HTR-8/SVneo (cell line): ENCODE measurements at regions not wholly inside any gene's neighbourhood (a gene's known extent, or its start where the extent isn't known, plus 50 kb on each side); places are given as distances from the start of the nearest gene placed in this dataset.
A peak's percentile ranks its signal among the peaks of the same experiment; 100 is the strongest.
"Not testable (repeated sequence)": the region's sequence is repeated elsewhere in the genome, so short reads cannot be mapped to it uniquely, and the experiment has no call there.

Source experiments
- DNase-seq: peaks from one replicate; pipeline ENCODE4 v3.0.0; 2011; ENCODE audit warnings: low spot score, mixed read lengths; ENCODE audit not compliant: insufficient read length
- FAIRE-seq: peaks from 2 replicates; lab custom pipeline; 2011; peaks lifted over from hg19 to GRCh38; lab: Jason Lieb, UNC

DNA sequence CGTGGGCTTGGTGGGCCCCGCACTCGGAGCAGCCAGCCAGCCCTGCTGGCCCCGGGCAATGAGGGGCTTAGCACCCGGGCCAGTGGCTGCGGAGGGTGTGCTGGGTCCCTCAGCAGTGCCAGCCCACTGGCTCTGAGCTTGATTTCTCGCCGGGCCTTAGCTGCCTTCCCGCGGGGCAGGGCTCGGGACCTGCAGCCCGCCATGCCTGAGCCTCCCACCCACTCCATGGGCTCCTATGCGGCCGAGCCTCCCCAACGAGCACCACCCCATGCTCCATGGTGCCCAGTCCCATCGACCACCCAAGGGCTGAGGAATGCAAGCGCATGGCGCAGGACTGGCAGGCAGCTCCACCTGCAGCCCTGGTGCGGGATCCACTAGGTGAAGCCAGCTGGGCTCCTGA, 686.9 kb downstream of the JRKL start:
- DNase-seq, FAIRE-seq: not testable (repeated sequence)

DNA sequence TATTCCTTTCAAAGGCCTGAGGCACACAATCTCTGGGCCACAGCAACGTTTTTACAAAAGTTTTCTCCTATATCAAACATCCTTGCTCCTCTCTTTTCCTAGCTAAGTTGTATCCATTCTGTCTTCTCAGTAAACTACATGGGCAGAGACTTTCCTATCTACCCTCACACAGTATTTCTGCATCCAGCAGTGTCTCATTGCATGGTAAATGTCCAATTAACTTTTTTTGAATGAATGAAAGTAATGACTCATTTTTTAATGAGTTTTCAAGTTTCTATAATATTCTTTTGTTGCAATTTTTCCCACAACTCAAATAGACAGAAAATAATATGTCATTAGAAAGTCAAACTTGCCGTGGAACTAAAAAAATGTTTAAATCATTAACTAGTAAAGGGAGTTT, 688.6 kb downstream of the JRKL start:
- DNase-seq (no peak), FAIRE-seq (no peak)

DNA sequence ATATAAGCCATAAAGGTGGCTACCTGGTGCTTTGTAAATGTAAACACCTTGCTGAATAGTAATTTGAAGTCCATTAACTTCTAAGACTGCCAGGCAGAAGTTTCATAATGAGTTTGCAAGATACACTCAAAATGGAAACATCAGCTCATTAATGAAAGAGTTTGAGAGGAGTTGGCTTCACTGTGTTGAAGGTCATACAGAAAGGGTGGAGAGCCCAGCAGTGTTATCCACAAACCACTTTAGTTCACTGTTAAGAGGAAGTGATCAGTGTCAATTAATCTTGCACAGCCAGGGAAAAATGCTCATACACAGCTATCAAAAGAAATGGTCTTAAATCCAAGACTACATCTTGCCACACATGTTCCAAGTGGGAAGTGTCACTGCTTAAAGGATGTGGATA, 689.4 kb downstream of the JRKL start:
- no peak for FAIRE-seq
- DNase-seq, result no peak

DNA sequence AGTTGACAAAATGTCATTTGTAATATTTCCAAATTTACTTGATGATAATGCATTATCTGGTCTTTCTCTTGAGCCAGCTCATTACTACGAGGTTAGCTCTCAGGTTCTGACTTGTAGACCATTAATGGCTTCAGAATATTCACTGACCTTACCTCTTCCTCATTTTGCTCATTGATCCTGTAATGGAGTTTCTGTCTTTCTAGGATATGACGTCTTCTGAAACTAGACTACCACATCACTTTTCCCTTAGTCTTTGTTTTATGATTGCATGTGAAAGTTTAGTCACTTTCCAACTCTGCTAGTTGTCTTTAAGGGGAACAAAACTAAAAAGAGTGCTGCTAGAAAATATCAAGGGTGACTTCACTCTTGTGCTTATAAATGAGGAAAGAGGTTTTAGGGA, 697.6 kb downstream of the JRKL start:
- no peak for DNase-seq
- FAIRE-seq, result no peak

DNA sequence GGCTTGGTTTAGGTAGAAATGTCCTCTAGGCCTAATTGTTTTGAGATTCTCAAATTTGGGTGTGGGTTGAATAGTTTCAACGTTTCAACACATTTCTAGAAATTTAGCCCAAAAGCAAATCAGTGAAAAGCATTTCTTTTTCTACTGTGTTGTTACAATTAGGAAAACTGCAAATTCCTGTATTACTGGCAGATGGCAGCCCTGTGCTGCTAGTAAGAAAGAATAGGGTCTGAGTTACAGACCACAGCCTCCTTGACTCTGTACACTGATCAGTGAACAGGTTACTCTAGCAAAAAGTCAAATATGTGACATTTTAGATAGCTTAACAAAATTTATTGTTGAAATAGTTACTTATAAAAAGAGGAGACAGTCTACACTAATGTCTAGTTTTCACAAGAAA, 703.0 kb downstream of the JRKL start:
- FAIRE-seq, result no peak
- DNase-seq, result no peak

DNA sequence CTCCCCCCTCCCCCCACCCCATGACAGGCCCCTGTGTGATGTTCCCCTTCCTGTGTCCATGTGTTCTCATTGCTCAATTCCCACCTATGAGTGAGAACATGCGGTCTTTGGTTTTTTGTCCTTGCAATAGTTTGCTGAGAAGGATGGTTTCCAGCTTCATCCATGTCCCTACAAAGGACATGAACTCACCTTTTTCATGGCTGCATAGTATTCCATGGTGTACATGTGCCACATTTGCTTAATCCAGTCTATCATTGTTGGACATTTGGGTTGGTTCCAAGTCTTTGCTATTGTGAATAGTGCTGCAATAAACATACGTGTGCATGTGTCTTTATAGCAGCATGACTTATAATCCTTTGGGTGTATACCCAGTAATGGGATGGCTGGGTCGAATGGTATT, 712.4 kb downstream of the JRKL start:
- not testable (repeated sequence) for FAIRE-seq, DNase-seq

DNA sequence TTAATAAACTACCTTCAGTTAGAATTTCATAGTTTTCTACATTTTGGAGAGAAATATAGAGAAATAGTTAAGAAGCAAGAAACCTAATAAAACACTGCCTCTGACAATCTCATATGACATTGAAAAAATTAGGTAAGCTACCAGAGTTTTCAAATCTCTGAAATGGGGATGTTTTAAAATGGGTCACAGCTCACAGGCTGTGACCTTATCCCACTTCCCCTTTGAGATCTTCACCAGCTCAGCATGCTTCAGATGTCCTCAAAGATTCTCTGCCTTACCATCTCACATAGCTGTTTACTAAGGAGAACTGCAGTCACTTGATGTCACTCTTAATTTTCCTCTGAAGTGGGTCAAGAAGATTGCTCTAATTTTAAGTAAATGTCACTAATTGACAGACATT, 717.8 kb downstream of the JRKL start:
- DNase-seq, result no peak
- no peak for FAIRE-seq

DNA sequence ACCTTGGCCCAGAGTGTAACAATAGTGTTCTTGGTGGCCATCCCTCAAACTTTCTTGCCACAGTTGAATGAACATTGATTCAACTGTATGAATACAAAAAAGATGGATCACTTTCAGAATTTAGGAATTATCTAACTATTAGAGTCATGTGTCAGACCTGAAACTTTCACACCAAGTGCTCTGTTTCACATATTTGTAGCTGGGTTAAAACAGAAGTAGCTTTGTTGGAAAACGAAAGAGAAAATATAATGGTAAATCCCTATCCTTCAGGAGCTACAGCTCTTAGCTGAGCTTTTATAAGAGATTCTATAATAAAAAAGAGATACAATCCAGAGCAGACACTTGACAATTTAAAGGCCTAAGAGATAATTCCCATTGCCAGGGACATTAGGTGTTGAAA, 719.3 kb downstream of the JRKL start:
- DNase-seq, result no peak
- FAIRE-seq, result no peak

DNA sequence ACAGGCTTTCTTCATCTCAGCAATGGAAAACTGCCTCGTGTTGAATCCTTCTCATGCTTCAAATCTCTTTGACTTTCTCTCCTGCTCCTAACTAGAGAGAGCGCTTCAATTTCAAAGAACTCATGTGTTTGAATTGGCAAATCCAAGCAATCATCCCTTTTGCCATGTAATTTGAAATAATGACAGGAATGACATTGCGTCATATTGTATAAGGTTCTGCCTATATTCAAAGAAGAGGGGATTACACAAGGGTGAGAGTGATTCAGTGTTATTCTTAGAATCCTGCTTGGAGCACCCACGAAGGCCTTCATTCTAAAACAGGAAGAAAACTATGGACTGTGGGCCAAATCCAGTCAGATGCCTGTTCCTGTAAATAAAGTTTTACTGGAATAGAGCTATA, 720.6 kb downstream of the JRKL start:
- no peak for DNase-seq
- FAIRE-seq, result no peak

DNA sequence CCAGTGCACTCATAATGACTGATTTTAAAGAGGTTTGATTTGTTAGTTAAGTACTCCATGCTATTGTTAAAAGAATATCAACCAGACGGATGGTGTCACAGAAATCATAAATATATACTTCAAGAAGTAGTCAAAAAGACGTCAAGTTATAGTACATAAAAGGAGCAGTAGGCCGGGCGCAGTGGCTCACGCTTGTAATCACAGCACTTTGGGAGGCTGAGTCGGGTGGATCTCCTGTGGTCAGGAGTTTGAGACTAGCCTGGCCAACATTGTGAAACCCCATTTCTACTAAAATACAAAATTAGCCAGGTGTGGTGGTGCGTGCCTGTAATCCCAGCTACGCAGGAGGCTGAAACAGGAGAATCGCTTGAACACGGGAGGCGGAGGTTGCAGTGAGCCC, 721.7 kb downstream of the JRKL start:
- DNase-seq (no peak), FAIRE-seq (no peak)

DNA sequence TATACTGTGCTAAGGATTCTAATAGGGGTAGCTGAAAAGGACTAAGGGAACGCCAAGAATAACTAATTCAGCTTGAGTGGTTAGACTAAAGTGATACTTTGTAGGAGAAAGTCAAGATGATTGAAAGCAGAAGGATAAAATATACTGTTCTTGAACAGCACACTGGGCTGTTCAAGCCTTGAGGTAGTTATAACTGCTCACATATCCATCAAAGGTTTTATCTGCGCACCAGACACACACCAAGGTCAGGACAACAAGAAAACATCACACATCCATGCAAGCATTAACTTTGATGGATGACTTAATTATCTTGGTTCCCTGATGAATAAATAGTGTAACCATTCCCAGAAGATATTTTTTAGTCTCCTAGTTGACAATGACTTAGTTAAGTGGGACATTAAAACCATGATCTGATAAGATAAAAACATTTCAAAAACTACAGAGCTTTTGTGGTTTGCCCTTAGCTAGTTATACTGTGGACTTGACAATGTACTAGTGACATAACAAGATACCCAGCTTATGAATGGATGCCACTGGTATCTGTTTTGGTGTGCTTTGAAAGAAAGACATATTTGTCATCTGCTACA, 728.9 kb downstream of the JRKL start:
- FAIRE-seq (peak; percentile 13), DNase-seq (no peak)

DNA sequence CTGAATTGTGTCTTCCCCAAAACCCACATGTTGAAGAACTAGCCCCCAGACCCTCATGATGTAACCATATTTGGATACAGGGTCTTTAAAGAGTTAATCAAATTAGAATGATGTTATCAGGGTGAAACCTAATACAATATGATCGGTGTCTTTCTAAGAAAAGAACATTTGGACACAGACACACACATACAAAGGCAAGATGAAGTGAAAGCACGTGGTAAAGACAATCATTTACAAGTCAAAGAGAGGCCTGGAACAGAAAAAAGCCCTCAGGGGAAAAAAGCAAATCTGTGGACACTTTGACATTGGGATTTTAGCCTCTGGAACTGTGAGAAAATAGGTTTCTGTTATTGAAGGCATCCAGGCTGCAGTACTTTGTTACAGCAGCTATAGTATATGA, 733.4 kb downstream of the JRKL start:
- FAIRE-seq (no peak), DNase-seq (no peak)

DNA sequence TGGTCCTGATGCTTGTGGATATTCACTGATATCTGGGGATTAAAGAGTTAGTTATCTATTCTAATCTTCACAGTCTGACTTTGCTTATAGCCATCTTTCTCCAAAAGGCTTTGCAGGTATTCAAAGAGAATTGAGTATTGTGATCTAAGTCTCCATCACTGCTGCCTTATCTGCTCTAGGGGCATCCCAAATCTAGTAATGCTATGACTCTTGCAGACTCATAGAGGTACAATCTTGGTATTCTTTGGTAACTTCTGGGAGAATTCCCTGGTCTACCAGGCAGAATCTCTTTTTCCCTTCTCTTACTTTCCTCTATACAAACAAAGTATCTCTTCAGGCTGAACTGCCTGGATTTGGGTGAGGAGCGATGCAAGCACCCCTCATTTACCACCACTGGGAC, 746.3 kb downstream of the JRKL start:
- FAIRE-seq, result no peak
- DNase-seq, result no peak

DNA sequence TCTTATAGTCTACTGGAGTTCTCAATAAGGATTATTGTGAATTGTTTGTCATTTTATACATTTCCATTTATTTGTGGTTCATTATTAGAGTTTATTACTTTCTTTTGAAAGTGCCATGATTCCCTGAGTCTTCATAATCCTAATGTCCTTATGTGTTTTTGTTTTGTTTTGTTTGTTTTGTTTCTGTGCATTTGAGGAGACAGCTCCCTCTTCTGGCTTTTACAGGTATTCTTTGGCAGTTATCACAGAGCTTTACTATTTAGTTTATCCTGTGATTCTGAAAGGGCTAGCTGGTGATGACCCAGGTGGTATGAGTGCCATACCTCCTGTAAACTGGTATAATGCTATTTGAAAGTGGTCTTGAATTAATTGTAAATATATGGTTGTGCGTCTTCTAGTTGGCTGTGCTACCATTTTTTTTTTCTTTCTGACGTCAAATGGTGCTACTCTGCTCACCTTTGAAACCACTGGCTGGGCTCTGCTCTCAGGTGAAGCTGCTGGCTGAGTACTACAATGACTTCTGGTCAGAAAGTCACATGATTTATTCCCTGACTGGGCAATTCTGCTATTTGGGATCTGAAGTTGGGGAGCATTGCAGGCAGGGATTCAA, 751.2 kb downstream of the JRKL start:
- DNase-seq, result peak; percentile 6
- no peak for FAIRE-seq

DNA sequence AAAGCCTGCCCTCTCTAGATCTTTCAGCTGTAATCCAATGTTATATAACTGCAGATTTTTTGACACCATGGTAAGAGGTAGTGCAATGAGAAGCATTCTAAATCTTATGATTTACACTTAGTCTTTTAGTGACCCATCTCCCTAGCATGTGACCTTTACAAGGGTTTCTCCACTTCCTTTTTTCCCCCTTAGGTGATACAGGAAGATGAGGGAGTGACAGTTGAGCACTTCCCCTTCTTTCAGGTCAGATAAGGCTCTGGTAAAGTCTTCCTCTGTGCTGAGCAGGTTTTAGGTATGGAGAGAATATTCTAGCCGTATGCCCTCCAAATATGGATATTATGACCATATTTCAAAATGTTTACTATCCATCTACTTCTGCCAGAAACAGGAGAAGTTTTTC, 753.6 kb downstream of the JRKL start:
- DNase-seq, result no peak
- no peak for FAIRE-seq

DNA sequence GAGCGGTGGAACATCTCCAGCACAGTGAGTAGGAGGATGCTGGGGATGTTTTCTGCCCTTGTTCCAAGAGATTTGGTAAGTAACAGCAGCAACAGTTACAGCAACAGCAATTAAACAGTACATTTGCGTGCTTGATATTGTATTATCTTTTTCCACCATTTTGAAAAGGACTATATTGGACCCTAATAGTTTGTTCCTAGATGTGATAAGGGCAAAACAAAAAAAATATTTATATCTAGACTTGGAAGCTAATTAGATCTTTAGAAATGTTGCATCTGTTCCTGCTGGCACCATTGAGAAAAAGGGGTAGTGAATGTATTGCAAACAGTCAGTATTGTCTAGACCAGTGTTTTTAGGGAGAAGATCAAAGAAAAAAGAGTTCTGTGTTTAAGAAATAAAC, 759.9 kb downstream of the JRKL start:
- FAIRE-seq (no peak), DNase-seq (no peak)

DNA sequence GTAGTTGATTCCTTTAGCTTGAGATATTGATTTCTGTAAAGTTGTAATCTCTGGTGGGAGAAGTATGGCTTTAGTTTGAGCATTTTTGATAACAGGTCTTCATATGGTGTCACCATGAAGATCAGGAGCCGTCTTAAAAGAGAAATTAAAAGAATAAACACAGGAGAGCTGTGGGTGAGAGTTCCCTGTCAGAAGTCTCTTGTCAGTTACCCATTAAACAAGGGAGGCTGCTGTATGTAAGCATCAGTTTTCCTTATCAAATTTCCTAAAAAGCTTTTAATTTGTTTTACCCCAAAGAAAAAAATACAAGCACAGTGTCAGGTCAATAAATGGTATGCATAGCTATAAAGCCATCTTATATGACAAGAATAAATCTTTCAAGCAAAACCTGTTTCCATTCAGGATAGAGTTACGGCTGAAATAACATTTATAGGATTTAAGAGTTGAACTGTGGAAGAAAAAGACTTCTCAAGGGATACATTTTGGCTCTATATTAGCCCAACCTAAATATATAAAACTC, 767.5 kb downstream of the JRKL start:
- DNase-seq (no peak), FAIRE-seq (no peak)

DNA sequence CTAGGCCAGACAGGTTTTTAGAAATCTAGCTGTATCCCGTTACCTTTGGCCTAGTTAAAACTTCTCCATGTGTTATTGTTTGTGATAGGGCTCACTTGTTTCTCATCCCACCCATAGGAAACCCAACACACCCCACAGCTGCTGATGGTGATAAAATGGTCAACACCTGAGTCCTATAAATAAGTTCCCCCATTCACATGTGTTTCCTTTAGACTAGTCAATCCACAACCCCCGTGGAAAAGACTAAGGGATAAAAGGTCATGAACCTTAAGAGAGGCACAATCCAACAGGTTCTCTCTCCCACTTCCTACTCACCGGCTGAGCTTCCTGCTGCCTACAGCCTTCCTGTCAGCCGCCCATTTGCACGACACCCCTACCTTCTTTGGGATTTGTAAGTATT, 768.4 kb downstream of the JRKL start:
- FAIRE-seq, result no peak
- DNase-seq, result no peak

DNA sequence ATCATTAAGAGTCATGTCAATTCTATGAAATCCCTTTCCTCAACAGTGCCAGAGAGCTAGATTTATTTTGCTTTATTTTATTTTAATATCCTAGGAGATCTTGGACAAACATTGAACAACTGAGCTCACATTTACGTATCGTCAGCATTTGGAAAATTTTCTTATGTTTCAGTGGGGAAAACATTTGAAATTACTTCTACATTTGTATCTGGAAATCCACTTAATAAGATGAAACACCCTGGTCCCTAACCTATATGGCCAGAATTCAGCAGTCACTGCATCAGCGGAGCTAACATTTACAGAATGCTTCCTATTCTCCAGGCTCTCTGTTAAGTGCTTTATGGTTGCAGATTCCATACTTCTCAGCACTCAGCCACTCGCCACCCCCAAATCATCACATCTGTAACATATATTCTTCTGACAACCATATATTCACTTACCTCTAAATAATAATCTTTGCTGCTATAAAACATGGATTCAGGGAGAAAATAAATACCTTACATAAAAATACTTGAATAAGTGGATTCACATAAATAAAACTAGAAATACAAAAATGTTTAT, 773.9 kb downstream of the JRKL start:
- FAIRE-seq (no peak), DNase-seq (no peak)

DNA sequence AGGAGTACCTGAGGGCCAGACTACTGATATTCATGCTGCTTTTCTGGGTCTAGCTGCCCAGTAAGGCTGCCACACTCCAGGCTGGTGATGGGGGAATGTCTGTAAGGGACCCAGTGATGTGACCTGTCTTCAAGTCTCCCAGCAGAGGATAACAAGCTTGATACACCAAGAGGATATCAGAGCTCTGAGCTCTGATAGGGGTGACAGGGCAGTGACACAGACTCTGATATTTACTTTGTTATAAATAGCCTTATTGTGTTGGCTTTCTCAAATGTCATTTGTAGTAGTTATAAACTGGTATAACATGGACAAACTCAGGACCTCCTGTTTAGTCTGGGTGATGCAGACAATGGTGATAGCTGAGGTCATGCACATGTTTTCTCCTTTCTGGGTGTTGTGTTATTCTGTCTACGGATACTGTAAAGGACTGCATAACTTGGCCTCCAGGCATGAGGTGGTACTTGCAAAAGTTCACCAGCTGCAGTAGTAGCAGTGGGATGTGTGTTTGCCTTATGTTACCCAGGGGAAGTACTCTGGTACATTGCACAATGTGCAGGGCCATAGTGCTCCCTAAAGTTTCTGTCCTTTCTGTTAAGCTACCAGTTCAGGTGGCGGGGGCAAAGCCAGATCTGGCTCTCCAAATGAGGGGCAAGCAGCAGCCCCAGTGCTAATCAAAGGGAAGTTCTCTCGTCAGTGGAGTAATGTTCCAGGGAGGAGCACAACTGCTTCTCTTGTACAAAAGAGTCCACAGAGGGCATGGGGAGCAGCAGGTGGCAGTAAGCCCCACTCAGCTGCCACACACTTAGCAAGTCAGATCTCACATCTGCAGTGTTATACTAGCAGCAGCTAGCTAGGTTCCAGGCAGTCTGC, 812.2 kb downstream of the JRKL start:
- DNase-seq (no peak), FAIRE-seq (no peak)
